ENCODE measurements at regions not wholly inside any gene's neighbourhood (a gene's known extent, or its start where the extent isn't known, plus 50 kb on each side); places are given as distances from the start of the nearest gene placed in this dataset.

- Histone ChIP-seq H3K4me3 (no peak overlapping the region), H3K4me1 (peaks cover 0 to 6% of the 10 kb centered on the region in 2 donors), H3K27ac (no peak overlapping the region), H3K27me3 (no peaks in the 10 kb centered on the region), H3K9me3 (no peaks in the 10 kb centered on the region), H3K36me3 (no peaks in the 10 kb centered on the region)
- DNase-seq: no peak
- intact Hi-C loops (cut with DNase I): no loop called here
- no peak for ATAC-seq
- no peak for TF ChIP-seq CTCF (IDR thresholded peaks at IDR 0.05)
Observed at GRCh38 chr5:173726846-173727557, 110.6 kb upstream of the BOD1 start.

- ATAC-seq: peak; percentile 32
- intact Hi-C loops (cut with DNase I): no loop called here
- Histone ChIP-seq H3K36me3 (no peaks in the 10 kb centered on the region), H3K27ac (peak overlapping the region; percentile 24 to 48), H3K27me3 (no peaks in the 10 kb centered on the region), H3K9me3 (no peaks in the 10 kb centered on the region), H3K4me1 (peaks cover 0 to 6% of the 10 kb centered on the region in 2 donors), H3K4me3 (no peak overlapping the region)
- DNase-seq: no peak
- no peak for TF ChIP-seq CTCF (IDR thresholded peaks at IDR 0.05)
Observed at GRCh38 chr5:173727839-173728778, 111.7 kb upstream of the BOD1 start.

GRCh38 chr5:173729079-173729765, 112.8 kb upstream of the BOD1 start:
- peak; percentile 94 for ATAC-seq
- H3K27ac ChIP-seq: peak overlapping the region; percentile 24 to 48
- DNase-seq: peak in 2 of 4 donors; percentile 30 to 70

GRCh38 chr5:173730632-173731298, 114.3 kb upstream of the BOD1 start:
- Histone ChIP-seq H3K36me3 (no peaks in the 10 kb centered on the region), H3K4me3 (no peak overlapping the region), H3K27me3 (no peaks in the 10 kb centered on the region), H3K4me1 (peaks cover 0 to 6% of the 10 kb centered on the region in 2 donors), H3K27ac (no peak overlapping the region), H3K9me3 (no peaks in the 10 kb centered on the region)
- DNase-seq: no peak
- intact Hi-C loops (cut with DNase I): no loop called here
- TF ChIP-seq CTCF (IDR thresholded peaks at IDR 0.05): no peak
- ATAC-seq: no peak

More at GRCh38 chr5:173729079-173729765, 112.8 kb upstream of the BOD1 start:
- Histone ChIP-seq H3K4me1 (peaks cover 0 to 6% of the 10 kb centered on the region in 2 donors), H3K4me3 (no peak overlapping the region), H3K36me3 (no peaks in the 10 kb centered on the region), H3K9me3 (no peaks in the 10 kb centered on the region), H3K27me3 (no peaks in the 10 kb centered on the region)
- no peak for TF ChIP-seq CTCF (IDR thresholded peaks at IDR 0.05)
- intact Hi-C loops (cut with DNase I): no loop called here

Data from left lung (tissue), 4 donors.